Liver (tissue), 8 donors: ENCODE measurements at regions not wholly inside any gene's neighbourhood (a gene's known extent, or its start where the extent isn't known, plus 50 kb on each side); places are given as distances from the start of the nearest gene placed in this dataset.

ENCODE experiments used
- DNase-seq: peaks from one replicate; pipeline ENCODE4 v3.0.0-alpha.2; 2017; ENCODE audit warnings: low spot score
- H3K27ac ChIP-seq, 2 donors: one replicate each; pipeline ENCODE4 v1.7.0; 2013; ENCODE audit warnings: inconsistent platforms in 2 of 2, low read length in 2 of 2, control low read depth in 1 of 2, low read depth in 1 of 2, mild to moderate bottlenecking in 1 of 2
- H3K27me3 ChIP-seq, 4 donors: one replicate each; pipeline versions ENCODE4 v1.6.1 to v1.7.0; 2013; ENCODE audit warnings: low read length in 3 of 4, inconsistent platforms in 1 of 4, mild to moderate bottlenecking in 1 of 4, moderate library complexity in 1 of 4; ENCODE audit not compliant: control insufficient read depth in 4 of 4, insufficient read depth in 4 of 4
- H3K36me3 ChIP-seq, 4 donors: one replicate each; pipeline versions ENCODE4 v1.6.1 to v1.7.0; 2013; ENCODE audit warnings: low read length in 3 of 4, mild to moderate bottlenecking in 3 of 4, low read depth in 1 of 4, moderate library complexity in 1 of 4; ENCODE audit not compliant: control insufficient read depth in 4 of 4, insufficient read depth in 3 of 4
- H3K4me1 ChIP-seq, 4 donors: one replicate each; pipeline versions ENCODE4 v1.6.1 to v1.7.0; 2013; ENCODE audit warnings: low read length in 3 of 4, mild to moderate bottlenecking in 3 of 4, moderate library complexity in 1 of 4; ENCODE audit not compliant: control insufficient read depth in 4 of 4, insufficient read depth in 4 of 4
- H3K4me3 ChIP-seq, 3 donors: one replicate each; pipeline versions ENCODE4 v1.6.1 to v1.7.0; 2013; ENCODE audit warnings: low read length in 3 of 3, control low read depth in 1 of 3, low read depth in 1 of 3, mild to moderate bottlenecking in 1 of 3
- H3K9ac ChIP-seq, 2 donors: one replicate each; pipeline ENCODE4 v1.7.0; 2013; ENCODE audit warnings: low read length in 2 of 2, mild to moderate bottlenecking in 2 of 2, moderate library complexity in 2 of 2, control low read depth in 1 of 2, low read depth in 1 of 2
- H3K9me3 ChIP-seq, 4 donors: one replicate each; pipeline versions ENCODE4 v1.6.1 to v1.7.0; 2013; ENCODE audit warnings: low read length in 3 of 4; ENCODE audit not compliant: control insufficient read depth in 4 of 4
- EGR1 ChIP-seq, 2 donors: IDR thresholded peaks; 2 replicates each; pipeline ENCODE4 v1.6.1; 2016 to 2018; ENCODE audit warnings: antibody characterized with exemption in 2 of 2, low read depth in 2 of 2
- FOXA2 ChIP-seq: IDR thresholded peaks from 2 replicates; pipeline ENCODE4 v1.6.1; 2016; ENCODE audit warnings: antibody characterized with exemption
- GABPA ChIP-seq, 2 donors: IDR thresholded peaks in 1 of 2; conservative IDR thresholded peaks in 1 of 2; 2 replicates each; pipeline ENCODE4 v1.6.1; 2016; ENCODE audit warnings: antibody characterized with exemption in 2 of 2, mild to moderate bottlenecking in 1 of 2, moderate library complexity in 1 of 2
- HNF4A ChIP-seq, 2 donors: conservative IDR thresholded peaks; 2 replicates each; pipeline ENCODE4 v1.6.1; 2016; ENCODE audit warnings: antibody characterized with exemption in 2 of 2, mild to moderate bottlenecking in 2 of 2
- HNF4G ChIP-seq: IDR thresholded peaks from 2 replicates; pipeline ENCODE4 v1.6.1; 2016; ENCODE audit warnings: antibody characterized with exemption
- JUND ChIP-seq, 2 donors: IDR thresholded peaks; 2 replicates each; pipeline ENCODE4 v1.6.1; 2016; ENCODE audit warnings: antibody characterized with exemption in 2 of 2
- RAD21 ChIP-seq, 2 donors: IDR thresholded peaks; 2 replicates each; pipeline ENCODE4 v1.6.1; 2016; ENCODE audit warnings: antibody characterized with exemption in 2 of 2, mild to moderate bottlenecking in 2 of 2
- SP1 ChIP-seq: IDR thresholded peaks from 2 replicates; pipeline ENCODE4 v1.6.1; 2018; ENCODE audit warnings: antibody characterized with exemption, mild to moderate bottlenecking
- WGBS: extraction: QIAGEN DNeasy Blood & Tissue Kit; methylation state at CpG from one replicate; pipeline ENCODE4 v1.1.7; 2013; 5-methylcytosine and 5-hydroxymethylcytosine counted together
- TF ChIP-seq, protein P1 (sequence below): IDR thresholded peaks from 2 replicates; pipeline ENCODE4 v1.6.1; 2016; ENCODE audit warnings: antibody characterized with exemption
- TF ChIP-seq, protein P2 (sequence below): fragments of 150-350 bp; IDR thresholded peaks from 2 replicates; pipeline ENCODE4 v1.5.1; 2017; ENCODE audit warnings: improper control_type of control experiment, low read depth, low read length; ENCODE audit not compliant: missing input control
- TF ChIP-seq, protein P3 (sequence below): IDR thresholded peaks from 2 replicates; pipeline ENCODE4 v1.6.1; 2016; ENCODE audit warnings: antibody characterized with exemption
- TF ChIP-seq, protein P4 (sequence below): IDR thresholded peaks from 2 replicates; pipeline ENCODE4 v1.6.1; 2016; ENCODE audit warnings: antibody characterized with exemption, mild to moderate bottlenecking
- donor health status: healthy.
- donor health status: healthy.
- donor health status: healthy.
- donor health status: healthy.
- donor health status: healthy.

DNA sequence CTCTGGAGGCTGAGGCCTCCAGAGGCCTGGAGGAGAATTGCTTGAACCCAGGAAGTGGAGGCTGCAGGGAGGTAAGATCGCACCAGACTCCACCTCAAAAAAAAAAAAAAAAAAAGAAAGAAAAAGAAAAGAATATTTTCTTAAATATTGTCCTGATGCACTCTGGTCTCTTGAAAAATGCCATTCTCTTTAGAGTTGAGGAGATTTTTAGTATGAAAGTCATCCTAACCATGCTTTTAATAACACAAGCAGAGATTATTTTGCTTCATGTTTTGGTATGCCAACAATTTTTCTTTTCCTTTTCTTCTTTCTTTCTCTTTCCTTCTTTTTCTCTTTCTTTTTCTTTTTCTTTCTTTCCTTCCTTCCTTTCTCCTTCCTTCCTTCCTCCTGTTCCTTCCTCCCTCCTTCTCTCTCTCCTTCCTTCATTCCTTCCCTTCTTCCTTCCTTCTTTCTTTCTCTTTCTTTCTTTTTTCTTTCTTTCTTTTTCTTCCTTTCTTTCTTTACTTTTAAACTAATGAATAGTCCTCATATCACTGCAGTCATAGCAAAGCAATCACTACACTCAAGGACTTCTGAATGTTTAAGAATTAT lies 116.9 kb upstream of the CCNH start:
- no peaks in the 10 kb centered on the region for H3K9me3 ChIP-seq
- H3K4me3 ChIP-seq, result no peak overlapping the region
- no peak for TF ChIP-seq FOXA2
- TF ChIP-seq RAD21 (IDR thresholded peaks at IDR 0.05), result no peak
- TF ChIP-seq, protein P1, sequence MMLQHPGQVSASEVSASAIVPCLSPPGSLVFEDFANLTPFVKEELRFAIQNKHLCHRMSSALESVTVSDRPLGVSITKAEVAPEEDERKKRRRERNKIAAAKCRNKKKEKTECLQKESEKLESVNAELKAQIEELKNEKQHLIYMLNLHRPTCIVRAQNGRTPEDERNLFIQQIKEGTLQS, result no peak
- TF ChIP-seq HNF4G, result no peak
- TF ChIP-seq EGR1 (IDR thresholded peaks at IDR 0.05; ENCODE audit: low read depth in 2 of 2), result no peak
- TF ChIP-seq, protein P2, sequence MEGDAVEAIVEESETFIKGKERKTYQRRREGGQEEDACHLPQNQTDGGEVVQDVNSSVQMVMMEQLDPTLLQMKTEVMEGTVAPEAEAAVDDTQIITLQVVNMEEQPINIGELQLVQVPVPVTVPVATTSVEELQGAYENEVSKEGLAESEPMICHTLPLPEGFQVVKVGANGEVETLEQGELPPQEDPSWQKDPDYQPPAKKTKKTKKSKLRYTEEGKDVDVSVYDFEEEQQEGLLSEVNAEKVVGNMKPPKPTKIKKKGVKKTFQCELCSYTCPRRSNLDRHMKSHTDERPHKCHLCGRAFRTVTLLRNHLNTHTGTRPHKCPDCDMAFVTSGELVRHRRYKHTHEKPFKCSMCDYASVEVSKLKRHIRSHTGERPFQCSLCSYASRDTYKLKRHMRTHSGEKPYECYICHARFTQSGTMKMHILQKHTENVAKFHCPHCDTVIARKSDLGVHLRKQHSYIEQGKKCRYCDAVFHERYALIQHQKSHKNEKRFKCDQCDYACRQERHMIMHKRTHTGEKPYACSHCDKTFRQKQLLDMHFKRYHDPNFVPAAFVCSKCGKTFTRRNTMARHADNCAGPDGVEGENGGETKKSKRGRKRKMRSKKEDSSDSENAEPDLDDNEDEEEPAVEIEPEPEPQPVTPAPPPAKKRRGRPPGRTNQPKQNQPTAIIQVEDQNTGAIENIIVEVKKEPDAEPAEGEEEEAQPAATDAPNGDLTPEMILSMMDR, result no peak
- no peak for TF ChIP-seq GABPA (IDR thresholded peaks at IDR 0.05 in 1 of 2, conservative IDR thresholded peaks at IDR 0.05 in 1 of 2)
- TF ChIP-seq, protein P3, sequence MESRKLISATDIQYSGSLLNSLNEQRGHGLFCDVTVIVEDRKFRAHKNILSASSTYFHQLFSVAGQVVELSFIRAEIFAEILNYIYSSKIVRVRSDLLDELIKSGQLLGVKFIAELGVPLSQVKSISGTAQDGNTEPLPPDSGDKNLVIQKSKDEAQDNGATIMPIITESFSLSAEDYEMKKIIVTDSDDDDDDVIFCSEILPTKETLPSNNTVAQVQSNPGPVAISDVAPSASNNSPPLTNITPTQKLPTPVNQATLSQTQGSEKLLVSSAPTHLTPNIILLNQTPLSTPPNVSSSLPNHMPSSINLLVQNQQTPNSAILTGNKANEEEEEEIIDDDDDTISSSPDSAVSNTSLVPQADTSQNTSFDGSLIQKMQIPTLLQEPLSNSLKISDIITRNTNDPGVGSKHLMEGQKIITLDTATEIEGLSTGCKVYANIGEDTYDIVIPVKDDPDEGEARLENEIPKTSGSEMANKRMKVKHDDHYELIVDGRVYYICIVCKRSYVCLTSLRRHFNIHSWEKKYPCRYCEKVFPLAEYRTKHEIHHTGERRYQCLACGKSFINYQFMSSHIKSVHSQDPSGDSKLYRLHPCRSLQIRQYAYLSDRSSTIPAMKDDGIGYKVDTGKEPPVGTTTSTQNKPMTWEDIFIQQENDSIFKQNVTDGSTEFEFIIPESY, result no peak
- peaks cover 0 to 2% (median 0%) of the 10 kb centered on the region in 4 donors for H3K27me3 ChIP-seq
- no peaks in the 10 kb centered on the region for H3K36me3 ChIP-seq
- H3K4me1 ChIP-seq, result no peaks in the 10 kb centered on the region
- no peak for DNase-seq
- 91% methylated on average over 1 of the region's 1 CpG for WGBS
- H3K27ac ChIP-seq, result no peak overlapping the region
- no peak overlapping the region for H3K9ac ChIP-seq

DNA sequence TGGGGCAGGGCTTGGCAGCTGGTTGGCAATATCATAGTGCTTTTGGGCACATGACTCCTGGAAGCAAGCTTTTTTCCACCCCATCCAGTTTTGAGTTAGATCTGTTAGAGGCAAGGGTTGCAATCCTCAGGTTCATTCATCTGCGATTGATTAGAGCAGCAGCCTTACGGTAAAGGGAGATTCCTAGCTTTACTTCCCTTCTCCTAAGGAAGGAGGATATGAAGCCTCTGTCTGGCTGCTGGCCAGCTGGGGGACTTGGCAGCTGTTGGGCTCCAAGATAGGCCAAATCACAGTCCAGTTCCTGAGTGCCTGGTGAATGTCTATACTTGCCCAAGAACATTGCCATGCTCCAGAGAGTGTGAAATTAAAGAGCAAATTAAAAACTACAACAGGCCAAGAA lies 113.4 kb upstream of the CCNH start:
- Histone ChIP-seq H3K27ac (no peak overlapping the region), H3K27me3 (peaks cover 0 to 2% (median 0%) of the 10 kb centered on the region in 4 donors), H3K4me3 (no peak overlapping the region), H3K9me3 (no peaks in the 10 kb centered on the region), H3K4me1 (no peaks in the 10 kb centered on the region), H3K9ac (no peak overlapping the region), H3K36me3 (no peaks in the 10 kb centered on the region)
- no peak for DNase-seq
- no peak for TF ChIP-seq JUND (IDR thresholded peaks at IDR 0.05)
- TF ChIP-seq, protein P3, result no peak
- no peak for TF ChIP-seq SP1
- no peak for TF ChIP-seq HNF4G
- no peak for TF ChIP-seq HNF4A (conservative IDR thresholded peaks at IDR 0.05)
- no peak for TF ChIP-seq GABPA (IDR thresholded peaks at IDR 0.05 in 1 of 2, conservative IDR thresholded peaks at IDR 0.05 in 1 of 2)
- TF ChIP-seq, protein P4, sequence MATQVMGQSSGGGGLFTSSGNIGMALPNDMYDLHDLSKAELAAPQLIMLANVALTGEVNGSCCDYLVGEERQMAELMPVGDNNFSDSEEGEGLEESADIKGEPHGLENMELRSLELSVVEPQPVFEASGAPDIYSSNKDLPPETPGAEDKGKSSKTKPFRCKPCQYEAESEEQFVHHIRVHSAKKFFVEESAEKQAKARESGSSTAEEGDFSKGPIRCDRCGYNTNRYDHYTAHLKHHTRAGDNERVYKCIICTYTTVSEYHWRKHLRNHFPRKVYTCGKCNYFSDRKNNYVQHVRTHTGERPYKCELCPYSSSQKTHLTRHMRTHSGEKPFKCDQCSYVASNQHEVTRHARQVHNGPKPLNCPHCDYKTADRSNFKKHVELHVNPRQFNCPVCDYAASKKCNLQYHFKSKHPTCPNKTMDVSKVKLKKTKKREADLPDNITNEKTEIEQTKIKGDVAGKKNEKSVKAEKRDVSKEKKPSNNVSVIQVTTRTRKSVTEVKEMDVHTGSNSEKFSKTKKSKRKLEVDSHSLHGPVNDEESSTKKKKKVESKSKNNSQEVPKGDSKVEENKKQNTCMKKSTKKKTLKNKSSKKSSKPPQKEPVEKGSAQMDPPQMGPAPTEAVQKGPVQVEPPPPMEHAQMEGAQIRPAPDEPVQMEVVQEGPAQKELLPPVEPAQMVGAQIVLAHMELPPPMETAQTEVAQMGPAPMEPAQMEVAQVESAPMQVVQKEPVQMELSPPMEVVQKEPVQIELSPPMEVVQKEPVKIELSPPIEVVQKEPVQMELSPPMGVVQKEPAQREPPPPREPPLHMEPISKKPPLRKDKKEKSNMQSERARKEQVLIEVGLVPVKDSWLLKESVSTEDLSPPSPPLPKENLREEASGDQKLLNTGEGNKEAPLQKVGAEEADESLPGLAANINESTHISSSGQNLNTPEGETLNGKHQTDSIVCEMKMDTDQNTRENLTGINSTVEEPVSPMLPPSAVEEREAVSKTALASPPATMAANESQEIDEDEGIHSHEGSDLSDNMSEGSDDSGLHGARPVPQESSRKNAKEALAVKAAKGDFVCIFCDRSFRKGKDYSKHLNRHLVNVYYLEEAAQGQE, result no peak
- TF ChIP-seq EGR1 (IDR thresholded peaks at IDR 0.05; ENCODE audit: low read depth in 2 of 2), result no peak
- TF ChIP-seq, protein P2, result no peak
- WGBS, result 81% methylated on average over 2 of the region's 2 CpGs
